GM23338 (cell line): ENCODE measurements at regions not wholly inside any gene's neighbourhood (a gene's known extent, or its start where the extent isn't known, plus 50 kb on each side); places are given as distances from the start of the nearest gene placed in this dataset.

Source experiments
- EZH2 ChIP-seq: fragments of 200-600 bp; sonication (generic); IDR thresholded peaks from one replicate; pipeline ENCODE4 v1.8.0; 2017; ENCODE audit warnings: antibody characterized with exemption, mild to moderate bottlenecking, low read depth; ENCODE audit not compliant: unreplicated experiment
- JUNB ChIP-seq: IDR thresholded peaks from one replicate; pipeline ENCODE4 v1.6.1; 2016; ENCODE audit warnings: antibody characterized with exemption; ENCODE audit not compliant: unreplicated experiment
- POLR2AphosphoS5 ChIP-seq: IDR thresholded peaks from 2 replicates; pipeline ENCODE4 v1.6.1; 2016; ENCODE audit warnings: antibody characterized with exemption, low read depth
- STAT1 ChIP-seq: IDR thresholded peaks from one replicate; pipeline ENCODE4 v1.6.1; 2016; ENCODE audit warnings: antibody characterized with exemption; ENCODE audit not compliant: unreplicated experiment
- ZNF114 ChIP-seq: fragments of 250-450 bp; sonication (Bioruptor Pico); IDR thresholded peaks from 2 replicates; pipeline ENCODE4 v1.5.0; 2020; ENCODE audit warnings: mild to moderate bottlenecking, moderate library complexity
- ZNF331 ChIP-seq: fragments of 250-450 bp; sonication (Bioruptor Pico); IDR thresholded peaks from 2 replicates; pipeline ENCODE4 v1.5.0; 2020; ENCODE audit warnings: low read depth, mild to moderate bottlenecking, moderate library complexity
- ZNF462 ChIP-seq: fragments of 250-450 bp; sonication (Bioruptor Pico); IDR thresholded peaks from 2 replicates; pipeline ENCODE4 v1.5.0; 2020; ENCODE audit warnings: mild to moderate bottlenecking, moderate library complexity
- TF ChIP-seq, protein P1 (sequence below): IDR thresholded peaks from one replicate; pipeline ENCODE4 v1.6.1; 2018; ENCODE audit warnings: antibody characterized with exemption; ENCODE audit not compliant: unreplicated experiment

DNA sequence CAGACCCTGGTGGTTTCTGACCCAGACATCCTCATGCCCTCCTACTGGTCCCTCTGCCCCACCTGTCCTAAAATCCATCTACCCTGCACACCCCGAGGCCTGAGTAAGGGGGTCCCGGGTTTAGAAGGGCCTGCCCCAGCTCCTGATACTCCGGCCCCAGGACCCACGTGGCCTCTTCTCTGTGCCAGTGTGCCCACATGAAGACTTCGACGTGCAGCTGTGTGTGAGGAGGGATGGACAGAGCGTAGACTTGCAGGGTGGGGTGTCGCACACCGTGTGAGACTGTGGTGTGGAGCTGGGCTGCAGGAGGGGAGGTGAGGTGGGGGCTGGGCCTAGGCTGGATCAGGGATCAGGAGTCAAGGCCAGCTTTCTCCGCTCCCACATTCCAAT, 461.1 kb downstream of the PTPRU start (continued):
- TF ChIP-seq ZNF462 (CRISPR knock-in tag) = no peak
- no peak for TF ChIP-seq ZNF114 (CRISPR knock-in tag)
- no peak for TF ChIP-seq STAT1
- TF ChIP-seq, protein P1, sequence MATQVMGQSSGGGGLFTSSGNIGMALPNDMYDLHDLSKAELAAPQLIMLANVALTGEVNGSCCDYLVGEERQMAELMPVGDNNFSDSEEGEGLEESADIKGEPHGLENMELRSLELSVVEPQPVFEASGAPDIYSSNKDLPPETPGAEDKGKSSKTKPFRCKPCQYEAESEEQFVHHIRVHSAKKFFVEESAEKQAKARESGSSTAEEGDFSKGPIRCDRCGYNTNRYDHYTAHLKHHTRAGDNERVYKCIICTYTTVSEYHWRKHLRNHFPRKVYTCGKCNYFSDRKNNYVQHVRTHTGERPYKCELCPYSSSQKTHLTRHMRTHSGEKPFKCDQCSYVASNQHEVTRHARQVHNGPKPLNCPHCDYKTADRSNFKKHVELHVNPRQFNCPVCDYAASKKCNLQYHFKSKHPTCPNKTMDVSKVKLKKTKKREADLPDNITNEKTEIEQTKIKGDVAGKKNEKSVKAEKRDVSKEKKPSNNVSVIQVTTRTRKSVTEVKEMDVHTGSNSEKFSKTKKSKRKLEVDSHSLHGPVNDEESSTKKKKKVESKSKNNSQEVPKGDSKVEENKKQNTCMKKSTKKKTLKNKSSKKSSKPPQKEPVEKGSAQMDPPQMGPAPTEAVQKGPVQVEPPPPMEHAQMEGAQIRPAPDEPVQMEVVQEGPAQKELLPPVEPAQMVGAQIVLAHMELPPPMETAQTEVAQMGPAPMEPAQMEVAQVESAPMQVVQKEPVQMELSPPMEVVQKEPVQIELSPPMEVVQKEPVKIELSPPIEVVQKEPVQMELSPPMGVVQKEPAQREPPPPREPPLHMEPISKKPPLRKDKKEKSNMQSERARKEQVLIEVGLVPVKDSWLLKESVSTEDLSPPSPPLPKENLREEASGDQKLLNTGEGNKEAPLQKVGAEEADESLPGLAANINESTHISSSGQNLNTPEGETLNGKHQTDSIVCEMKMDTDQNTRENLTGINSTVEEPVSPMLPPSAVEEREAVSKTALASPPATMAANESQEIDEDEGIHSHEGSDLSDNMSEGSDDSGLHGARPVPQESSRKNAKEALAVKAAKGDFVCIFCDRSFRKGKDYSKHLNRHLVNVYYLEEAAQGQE = no peak
- no peak for TF ChIP-seq EZH2
- TF ChIP-seq ZNF331 (CRISPR knock-in tag) = no peak
- no peak for TF ChIP-seq POLR2AphosphoS5
- no peak for TF ChIP-seq JUNB
